Suppressor macrophage treated with lipopolysaccharide for 4 hours (primary cell): ENCODE measurements at regions not wholly inside any gene's neighbourhood (a gene's known extent, or its start where the extent isn't known, plus 50 kb on each side); places are given as distances from the start of the nearest gene placed in this dataset.
"Not testable (repeated sequence)": the region's sequence is repeated elsewhere in the genome, so short reads cannot be mapped to it uniquely, and the experiment has no call there.

Experiments used
- DNase-seq: peaks from one replicate; pipeline ENCODE4 v3.0.0-alpha.2; 2020

DNA sequence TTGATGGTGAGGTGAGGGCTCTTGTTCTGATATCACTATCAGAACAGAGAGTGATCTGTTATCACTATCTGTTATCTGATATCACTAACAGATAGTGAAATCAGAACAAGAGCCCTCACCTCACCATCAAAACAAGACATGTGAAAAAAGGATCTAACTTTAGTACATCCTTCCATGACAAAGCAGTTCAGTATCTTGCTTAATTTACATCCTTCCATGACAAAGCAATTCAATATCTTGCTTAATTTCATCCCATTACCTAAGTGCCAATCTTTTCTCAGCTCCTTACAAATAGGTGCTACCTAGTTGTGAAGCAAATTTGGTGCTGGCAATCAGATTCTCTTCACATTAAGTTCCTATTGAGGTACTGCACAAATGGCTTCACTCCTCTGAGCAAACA lies 1865.6 kb upstream of the FLRT2 start:
- DNase-seq = no peak

DNA sequence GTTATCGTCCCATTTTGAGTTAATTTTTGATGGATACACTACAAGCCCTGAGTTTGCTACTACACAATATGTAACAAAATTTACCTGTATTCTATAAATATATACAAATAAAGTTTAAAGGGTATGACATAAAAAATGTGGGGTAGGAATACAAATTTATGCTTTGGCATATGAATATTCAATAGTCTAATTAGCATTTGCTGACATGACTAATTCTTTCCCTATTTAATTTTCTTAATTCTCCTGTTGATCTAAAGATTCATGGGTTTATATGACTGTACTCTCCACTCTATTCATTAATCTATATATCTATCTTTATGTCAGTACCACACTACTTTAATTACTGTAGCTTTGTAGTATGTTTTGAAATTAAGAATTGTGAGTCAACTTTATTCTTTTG lies 1840.7 kb upstream of the FLRT2 start:
- no peak for DNase-seq

DNA sequence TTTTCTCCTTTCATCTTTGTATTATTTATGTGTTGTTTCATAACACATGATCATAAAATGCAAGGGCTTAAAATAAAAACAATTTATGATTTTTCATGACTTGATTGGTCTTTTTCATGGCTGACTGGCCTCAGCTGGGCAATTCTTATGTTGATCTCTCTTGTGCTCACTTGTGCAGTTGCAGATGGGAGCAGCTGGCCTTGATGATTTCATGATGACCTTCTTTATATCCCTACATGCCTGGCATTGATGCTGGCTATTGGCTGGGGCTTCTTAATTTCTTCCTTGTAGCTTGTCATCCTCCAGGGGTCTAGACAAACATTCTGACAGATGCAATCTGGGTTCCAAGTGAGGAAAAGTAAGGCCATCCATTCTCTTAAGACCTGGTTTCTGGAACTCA lies 1832.8 kb upstream of the FLRT2 start:
- DNase-seq = no peak

- no peak for DNase-seq
These were observed 1827.3 kb upstream of the FLRT2 start for GRCh38 chr14:83702619-83703018.

DNA sequence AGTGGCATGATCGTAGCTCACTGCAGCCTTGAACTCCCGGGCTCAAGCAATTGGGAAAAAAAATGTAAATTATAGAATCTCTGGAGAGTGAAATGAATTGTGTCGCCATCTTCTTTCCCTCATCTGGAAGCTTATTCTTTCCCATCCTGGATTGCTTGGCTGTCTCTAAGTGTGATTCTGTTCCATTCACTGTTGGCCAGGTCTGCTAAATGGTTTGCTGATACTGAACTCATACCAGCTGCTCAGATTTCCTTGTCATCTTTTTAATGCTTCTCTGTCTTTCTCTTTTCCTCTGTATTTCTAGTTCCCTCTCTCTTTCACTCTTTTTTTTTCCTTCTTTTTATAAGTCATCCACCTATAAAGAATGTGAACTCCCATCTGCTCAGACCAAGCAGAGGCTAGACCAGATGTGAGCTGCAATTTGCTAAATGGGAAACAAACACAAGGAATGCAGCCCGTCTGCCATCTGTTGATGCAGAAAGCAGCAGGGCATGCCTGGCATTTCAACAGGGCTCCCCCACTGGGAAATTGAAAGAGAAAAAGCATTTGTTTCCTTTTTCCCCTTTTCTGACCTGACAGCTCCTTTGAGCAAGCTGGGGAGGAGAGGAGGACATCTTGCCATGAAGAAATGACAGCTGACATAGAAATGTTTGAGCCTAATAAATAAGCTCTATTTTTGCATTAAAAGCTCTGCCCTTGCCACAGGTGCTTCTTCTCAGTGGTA lies 1823.6 kb upstream of the FLRT2 start:
- no peak for DNase-seq

GRCh38 chr14:83707056-83707455 lies 1822.9 kb upstream of the FLRT2 start:
- DNase-seq = no peak

GRCh38 chr14:83709116-83709515 lies 1820.8 kb upstream of the FLRT2 start:
- DNase-seq = no peak

GRCh38 chr14:83711046-83711445 lies 1818.9 kb upstream of the FLRT2 start:
- DNase-seq = no peak

- no peak for DNase-seq
These were observed 1817.4 kb upstream of the FLRT2 start for GRCh38 chr14:83712418-83713129.

GRCh38 chr14:83713732-83714131 lies 1816.2 kb upstream of the FLRT2 start:
- DNase-seq = no peak

- no peak for DNase-seq
These were observed 1815.8 kb upstream of the FLRT2 start for GRCh38 chr14:83714151-83714550.

DNA sequence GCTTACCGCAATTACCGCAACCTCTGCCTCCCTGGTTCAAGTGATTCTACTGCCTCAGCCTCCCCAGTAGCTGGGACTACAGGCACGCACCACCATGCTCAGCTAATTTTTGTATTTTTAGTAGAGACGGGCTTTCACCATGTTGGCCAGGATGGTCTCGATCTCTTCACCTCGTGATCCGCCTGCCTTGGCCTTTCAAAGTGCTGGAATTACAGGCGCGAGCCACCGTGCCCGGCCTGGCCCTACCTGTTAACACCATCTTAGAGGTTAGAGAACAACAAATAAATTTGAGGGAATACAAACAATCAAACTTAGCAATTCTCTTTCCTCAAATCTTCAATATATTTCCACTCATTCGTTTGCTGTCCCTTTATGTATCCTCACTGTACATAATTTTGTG lies 1810.5 kb upstream of the FLRT2 start:
- DNase-seq = not testable (repeated sequence)

DNA sequence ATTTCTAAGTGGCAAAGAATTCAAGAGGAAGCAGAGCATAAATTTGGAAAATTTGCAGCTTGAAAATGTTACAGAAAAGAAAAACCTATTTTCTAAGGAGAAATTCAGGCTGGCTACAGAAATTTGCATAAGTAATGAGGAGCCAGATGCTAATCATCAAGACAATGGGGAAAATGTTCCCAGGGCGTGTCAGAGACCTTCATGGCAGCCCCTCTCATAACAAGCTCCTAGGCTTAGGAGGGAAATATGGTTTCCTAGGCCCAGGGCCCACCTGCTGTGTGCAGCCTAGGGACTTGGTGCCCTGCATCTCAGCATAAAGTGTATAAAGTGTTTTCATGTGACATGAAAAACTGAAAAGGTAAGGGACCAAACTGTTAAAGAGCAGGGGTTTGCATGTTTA lies 1796.3 kb upstream of the FLRT2 start:
- DNase-seq = no peak

DNA sequence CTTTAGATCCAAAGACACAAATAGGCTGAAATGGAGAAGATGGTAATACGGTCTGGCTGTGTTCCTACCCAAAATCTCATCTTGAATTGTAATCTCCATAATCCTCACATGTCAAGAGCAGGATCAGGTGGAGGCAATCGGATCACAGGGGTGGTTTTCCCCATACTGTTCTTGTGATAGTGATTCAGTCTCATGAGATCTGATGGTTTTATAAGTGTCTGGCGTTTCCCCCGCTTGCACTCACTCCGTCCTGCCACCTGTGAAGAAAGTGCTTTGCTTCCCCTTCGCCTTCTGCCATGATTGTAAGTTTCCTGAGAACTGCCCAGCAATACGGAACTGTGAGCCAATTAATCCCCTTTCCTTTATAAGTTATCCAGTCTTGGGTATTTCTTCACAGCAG lies 1795.5 kb upstream of the FLRT2 start:
- DNase-seq = no peak

DNA sequence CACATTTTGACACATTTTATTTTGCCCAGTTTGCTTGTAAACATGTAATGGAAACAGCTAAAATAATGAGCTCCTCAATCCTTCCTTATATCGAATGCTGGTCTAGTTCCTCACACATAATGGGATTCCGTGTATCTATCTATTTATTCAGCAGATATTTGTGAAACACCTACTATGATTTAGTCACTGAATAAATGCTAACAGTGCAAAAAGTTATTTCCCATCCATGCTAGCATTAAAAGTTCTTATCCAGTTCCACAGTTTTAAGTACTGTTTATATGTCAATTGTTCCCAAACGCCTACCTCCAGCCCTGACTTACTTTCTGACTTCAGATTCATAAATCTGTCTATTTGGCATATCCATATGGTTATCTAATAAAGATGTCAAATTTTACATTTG lies 1788.7 kb upstream of the FLRT2 start:
- DNase-seq = no peak

- DNase-seq = no peak
These were observed 1785.7 kb upstream of the FLRT2 start for GRCh38 chr14:83744224-83744623.

DNA sequence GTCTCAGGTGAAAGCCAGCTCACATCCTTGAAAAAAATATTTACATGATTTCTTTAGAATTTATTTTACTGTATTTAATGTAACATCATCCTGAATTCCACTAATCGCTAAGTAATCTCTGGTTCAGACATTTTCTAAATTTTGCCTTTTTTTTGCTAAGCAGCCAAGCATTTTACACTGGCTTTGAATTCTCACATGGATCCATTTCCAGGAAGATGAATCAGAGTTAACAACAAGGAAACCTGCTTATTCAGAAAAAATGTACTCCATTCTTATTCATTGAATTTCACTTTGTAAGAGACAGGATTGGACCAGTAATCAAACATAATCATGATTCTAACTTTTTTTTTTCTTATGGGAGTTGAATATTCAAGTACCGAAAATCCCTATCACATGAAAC lies 1785.1 kb upstream of the FLRT2 start:
- no peak for DNase-seq

GRCh38 chr14:83746336-83746735 lies 1783.6 kb upstream of the FLRT2 start:
- DNase-seq = no peak

GRCh38 chr14:83757916-83758315 lies 1772.0 kb upstream of the FLRT2 start:
- DNase-seq = no peak

DNA sequence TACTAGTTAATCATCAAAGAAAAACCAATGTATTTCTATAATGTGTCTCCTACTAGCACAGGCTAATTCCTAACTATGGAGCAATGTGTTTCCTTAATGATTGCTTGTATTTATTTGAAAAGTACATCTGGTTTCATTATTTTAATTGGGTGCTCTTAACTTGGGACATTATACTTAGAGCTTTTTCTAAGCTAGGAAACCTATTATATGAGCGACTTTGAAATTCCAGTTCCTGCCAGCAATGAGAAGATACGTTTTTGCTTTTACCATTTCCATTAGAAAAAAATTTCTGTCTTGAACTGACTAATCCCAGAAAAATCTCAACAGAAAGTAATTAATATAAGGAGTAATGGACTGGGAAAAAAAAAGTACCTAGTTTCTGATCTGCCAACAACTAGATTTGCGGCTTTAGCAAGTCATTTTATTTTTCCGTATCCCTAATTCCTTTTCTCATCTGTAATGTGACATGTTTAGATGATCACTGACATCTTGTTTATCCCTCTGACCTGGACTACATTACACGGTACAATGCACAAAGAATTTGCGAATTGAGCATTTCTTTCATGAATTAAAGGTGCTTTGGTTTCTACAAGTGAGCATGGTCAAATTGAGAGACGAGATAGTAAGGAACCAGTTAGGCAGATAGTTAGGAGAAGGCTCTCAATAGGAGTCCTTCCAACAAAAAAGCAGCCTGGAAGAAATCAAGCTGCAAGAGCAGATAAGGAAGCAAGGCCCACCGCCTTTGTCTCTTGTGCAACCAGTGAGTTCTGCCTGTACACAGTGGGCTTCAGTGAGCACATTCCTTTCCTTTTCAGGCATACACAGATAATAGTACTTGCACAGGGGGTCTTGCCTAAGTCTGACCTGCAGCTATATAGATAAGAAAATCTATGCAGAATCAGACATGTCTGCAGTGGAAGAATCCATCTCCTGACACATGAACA lies 1765.0 kb upstream of the FLRT2 start:
- no peak for DNase-seq

- no peak for DNase-seq
These were observed 1752.4 kb upstream of the FLRT2 start for GRCh38 chr14:83777516-83777915.

DNA sequence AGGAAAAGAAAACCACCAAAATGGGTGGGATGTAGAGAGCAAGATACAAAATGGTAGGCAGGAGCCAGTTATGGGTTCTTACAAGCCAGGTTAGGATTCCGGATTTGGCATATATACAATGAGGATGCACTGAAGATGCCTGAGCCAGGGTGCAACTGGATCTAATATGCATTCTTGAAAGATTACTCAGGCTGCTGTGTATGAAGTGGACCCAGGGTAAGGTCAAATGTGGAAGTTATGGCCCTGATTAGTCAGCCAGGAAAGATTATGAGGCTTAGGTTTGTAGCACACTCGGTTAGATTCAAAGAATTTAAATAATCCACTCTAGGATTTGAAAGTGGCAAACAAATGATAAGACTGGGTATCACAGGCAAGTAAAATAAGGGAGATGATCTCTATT lies 1750.7 kb upstream of the FLRT2 start:
- DNase-seq = no peak

DNA sequence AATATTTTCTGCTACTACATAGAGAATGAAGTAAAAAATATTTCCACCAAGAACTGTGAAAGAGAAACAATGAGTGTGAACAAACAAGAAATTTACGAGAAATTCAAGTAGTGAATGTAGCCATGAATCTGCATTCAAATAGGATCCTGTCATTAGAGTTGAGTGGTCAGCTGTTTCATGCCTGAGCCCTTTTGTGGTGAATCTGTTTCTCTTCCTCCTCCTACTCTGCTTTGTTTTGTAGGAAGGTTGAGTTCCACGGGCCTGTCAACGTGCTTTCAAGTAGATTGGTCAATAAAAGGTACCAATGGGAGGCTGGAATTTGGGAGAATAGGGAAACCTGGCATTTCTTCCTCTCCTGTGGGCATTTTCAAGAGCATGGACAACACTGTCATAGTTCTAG lies 1749.6 kb upstream of the FLRT2 start:
- no peak for DNase-seq

DNA sequence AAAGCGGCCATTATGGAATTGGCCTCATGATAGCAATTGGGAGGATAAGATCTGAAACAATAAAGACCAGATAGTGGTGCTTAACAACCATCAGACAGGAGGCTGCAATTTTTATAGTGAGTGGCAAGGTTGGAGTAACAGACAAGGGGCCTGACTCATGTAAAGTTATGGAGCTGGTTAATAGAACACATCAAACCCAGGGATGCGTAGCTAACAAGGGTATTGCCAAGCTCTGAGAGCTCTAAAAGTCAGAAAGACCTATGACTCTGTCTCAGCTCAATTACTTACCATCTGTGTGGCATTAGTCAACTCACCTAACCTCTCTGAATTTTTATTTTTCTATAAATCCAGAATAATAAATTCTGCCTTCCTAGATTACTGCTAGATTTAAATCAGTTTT lies 1731.5 kb upstream of the FLRT2 start:
- no peak for DNase-seq
